H4 (cell line): ENCODE measurements at regions not wholly inside any gene's neighbourhood (a gene's known extent, or its start where the extent isn't known, plus 50 kb on each side); places are given as distances from the start of the nearest gene placed in this dataset.

ENCODE experiments used
- DNase-seq: peaks from one replicate; pipeline ENCODE4 v3.0.0-alpha.2; 2015; ENCODE audit warnings: low spot score

GRCh38 chr12:42859612-42860011, 270.1 kb upstream of the PRICKLE1 start:
- no peak for DNase-seq

GRCh38 chr12:42857106-42857505, 267.6 kb upstream of the PRICKLE1 start:
- DNase-seq: no peak

GRCh38 chr12:42855362-42855950, 265.9 kb upstream of the PRICKLE1 start:
- DNase-seq: no peak

GRCh38 chr12:42854826-42855225, 265.3 kb upstream of the PRICKLE1 start:
- DNase-seq: no peak

GRCh38 chr12:42854208-42854607, 264.7 kb upstream of the PRICKLE1 start:
- no peak for DNase-seq

GRCh38 chr12:42853370-42854140, 264.0 kb upstream of the PRICKLE1 start:
- no peak for DNase-seq

GRCh38 chr12:42846782-42847181, 257.2 kb upstream of the PRICKLE1 start:
- no peak for DNase-seq

GRCh38 chr12:42834062-42834461, 244.5 kb upstream of the PRICKLE1 start:
- DNase-seq: no peak

GRCh38 chr12:42828836-42829235, 239.3 kb upstream of the PRICKLE1 start:
- DNase-seq: no peak

GRCh38 chr12:42824327-42824726, 234.8 kb upstream of the PRICKLE1 start:
- DNase-seq: no peak

- DNase-seq: no peak
Measured at GRCh38 chr12:42823679-42824078, 234.1 kb upstream of the PRICKLE1 start.

GRCh38 chr12:42819846-42820245, 230.3 kb upstream of the PRICKLE1 start:
- no peak for DNase-seq

- DNase-seq: no peak
Measured at GRCh38 chr12:42815068-42815467, 225.5 kb upstream of the PRICKLE1 start.

GRCh38 chr12:42812871-42813270, 223.3 kb upstream of the PRICKLE1 start:
- DNase-seq: no peak

- no peak for DNase-seq
Measured at GRCh38 chr12:42812086-42812485, 222.5 kb upstream of the PRICKLE1 start.

- DNase-seq: no peak
Measured at GRCh38 chr12:42810006-42810405, 220.5 kb upstream of the PRICKLE1 start.

GRCh38 chr12:42809226-42809625, 219.7 kb upstream of the PRICKLE1 start:
- DNase-seq: no peak

- no peak for DNase-seq
Measured at GRCh38 chr12:42807766-42808165, 218.2 kb upstream of the PRICKLE1 start.

GRCh38 chr12:42807251-42807650, 217.7 kb upstream of the PRICKLE1 start:
- no peak for DNase-seq

GRCh38 chr12:42804928-42805327, 215.4 kb upstream of the PRICKLE1 start:
- no peak for DNase-seq

- no peak for DNase-seq
Measured at GRCh38 chr12:42802785-42803189, 213.2 kb upstream of the PRICKLE1 start.

- no peak for DNase-seq
Measured at GRCh38 chr12:42801271-42801670, 211.7 kb upstream of the PRICKLE1 start.

- DNase-seq: no peak
Measured at GRCh38 chr12:42799966-42800365, 210.4 kb upstream of the PRICKLE1 start.
